Tibial artery (tissue), 4 donors: ENCODE measurements at regions not wholly inside any gene's neighbourhood (a gene's known extent, or its start where the extent isn't known, plus 50 kb on each side); places are given as distances from the start of the nearest gene placed in this dataset.

ENCODE experiments used
- DNase-seq, 2 donors: peaks; one replicate each; pipeline ENCODE4 v3.0.0-alpha.2; 2019
- H3K27ac ChIP-seq, 2 donors: fragments of 200-600 bp; sonication (generic) in 1 of 2; 1 replicate in 1 of 2; 2 replicates in 1 of 2; pipeline ENCODE4 v1.5.1; 2018 to 2019; ENCODE audit warnings: mild to moderate bottlenecking in 1 of 2
- H3K27me3 ChIP-seq, 2 donors: fragments of 200-600 bp; sonication (generic) in 1 of 2; one replicate each; pipeline versions ENCODE4 v1.5.1 to v1.6.0; 2016 to 2019
- H3K36me3 ChIP-seq, 3 donors: fragments of 200-600 bp; sonication (generic) in 2 of 3; one replicate each; pipeline ENCODE4 v1.5.1; 2016 to 2019; ENCODE audit warnings: mild to moderate bottlenecking in 2 of 3
- H3K4me1 ChIP-seq, 4 donors: fragments of 200-600 bp; sonication (generic) in 2 of 4; 1 replicate in 3 of 4; 2 replicates in 1 of 4; pipeline ENCODE4 v1.5.1; 2016 to 2019
- H3K4me3 ChIP-seq, 2 donors: fragments of 200-600 bp; sonication (generic) in 1 of 2; 1 replicate in 1 of 2; 2 replicates in 1 of 2; pipeline ENCODE4 v1.5.1; 2018 to 2019; ENCODE audit warnings: mild to moderate bottlenecking in 2 of 2
- H3K9me3 ChIP-seq, 3 donors: fragments of 200-600 bp; sonication (generic) in 1 of 3; one replicate each; pipeline ENCODE4 v1.5.1; 2016 to 2019
- CTCF ChIP-seq, 2 experiments: fragments of 200-600 bp in 1 of 2; fragments of 450-650 bp in 1 of 2; IDR thresholded peaks; one replicate each; pipeline ENCODE4 v1.5.1; 2017 to 2019; ENCODE audit warnings: antibody characterized with exemption in 2 of 2, mild to moderate bottlenecking in 1 of 2, moderate library complexity in 1 of 2
- intact Hi-C: fragments of 100-400 bp; cut with DNase I; formaldehyde crosslinking; loops from one replicate; pipeline ENCODE4 v1.15.0; 2023; ENCODE audit warnings: low total_unique reads

GRCh38 chr5:9977070-9977469 lies 272.6 kb downstream of the ATPSCKMT start:
- no peak for TF ChIP-seq CTCF (IDR thresholded peaks at IDR 0.05)
- Histone ChIP-seq H3K27me3 (no peaks in the 10 kb centered on the region), H3K27ac (no peak overlapping the region), H3K4me3 (no peak overlapping the region), H3K9me3 (no peaks in the 10 kb centered on the region), H3K36me3 (no peaks in the 10 kb centered on the region), H3K4me1 (peaks cover 0 to 9% (median 0%) of the 10 kb centered on the region in 4 donors)
- no peak for DNase-seq
- intact Hi-C loops: no loop called here

GRCh38 chr5:9976621-9977020 lies 273.1 kb downstream of the ATPSCKMT start:
- peaks cover 0 to 7% (median 0%) of the 10 kb centered on the region in 4 donors for H3K4me1 ChIP-seq

GRCh38 chr5:9972059-9972458 lies 277.6 kb downstream of the ATPSCKMT start:
- peaks cover 0 to 12% (median 0%) of the 10 kb centered on the region in 3 donors for H3K9me3 ChIP-seq
- no peak overlapping the region for H3K27ac ChIP-seq
- H3K27me3 ChIP-seq: no peaks in the 10 kb centered on the region
- no peaks in the 10 kb centered on the region for H3K4me1 ChIP-seq
- H3K36me3 ChIP-seq: no peaks in the 10 kb centered on the region
- no peak overlapping the region for H3K4me3 ChIP-seq
- no peak for TF ChIP-seq CTCF (IDR thresholded peaks at IDR 0.05)
- no peak for DNase-seq
- intact Hi-C loops: no loop called here

More at GRCh38 chr5:9976621-9977020, 273.1 kb downstream of the ATPSCKMT start:
- no peak for DNase-seq
- Histone ChIP-seq H3K4me3 (no peak overlapping the region), H3K36me3 (no peaks in the 10 kb centered on the region), H3K27me3 (no peaks in the 10 kb centered on the region), H3K27ac (no peak overlapping the region), H3K9me3 (no peaks in the 10 kb centered on the region)
- intact Hi-C loops: no loop called here
- no peak for TF ChIP-seq CTCF (IDR thresholded peaks at IDR 0.05)

- H3K4me1 ChIP-seq: no peaks in the 10 kb centered on the region
- H3K27me3 ChIP-seq: no peaks in the 10 kb centered on the region
- no peak overlapping the region for H3K27ac ChIP-seq
- DNase-seq: no peak
- intact Hi-C loops: no loop called here
- no peaks in the 10 kb centered on the region for H3K36me3 ChIP-seq
- H3K4me3 ChIP-seq: no peak overlapping the region
- H3K9me3 ChIP-seq: peaks cover 0 to 12% (median 0%) of the 10 kb centered on the region in 3 donors
- TF ChIP-seq CTCF (IDR thresholded peaks at IDR 0.05): no peak
Measured at GRCh38 chr5:9971301-9971700, 278.4 kb downstream of the ATPSCKMT start.

GRCh38 chr5:9958914-9959313 lies 290.8 kb downstream of the ATPSCKMT start:
- Histone ChIP-seq H3K4me3 (no peak overlapping the region), H3K27me3 (no peaks in the 10 kb centered on the region), H3K36me3 (no peaks in the 10 kb centered on the region), H3K4me1 (no peaks in the 10 kb centered on the region), H3K27ac (no peak overlapping the region), H3K9me3 (no peaks in the 10 kb centered on the region)
- intact Hi-C loops: no loop called here
- TF ChIP-seq CTCF (IDR thresholded peaks at IDR 0.05): no peak
- no peak for DNase-seq

GRCh38 chr5:9957214-9957613 lies 292.5 kb downstream of the ATPSCKMT start:
- intact Hi-C loops: no loop called here
- H3K9me3 ChIP-seq: no peaks in the 10 kb centered on the region
- H3K27me3 ChIP-seq: no peaks in the 10 kb centered on the region
- no peak for DNase-seq
- no peaks in the 10 kb centered on the region for H3K4me1 ChIP-seq
- no peak for TF ChIP-seq CTCF (IDR thresholded peaks at IDR 0.05)
- H3K4me3 ChIP-seq: no peak overlapping the region
- H3K27ac ChIP-seq: no peak overlapping the region
- H3K36me3 ChIP-seq: no peaks in the 10 kb centered on the region
